Transverse colon (tissue), 4 donors: ENCODE measurements at regions not wholly inside any gene's neighbourhood (a gene's known extent, or its start where the extent isn't known, plus 50 kb on each side); places are given as distances from the start of the nearest gene placed in this dataset.

Source experiments
- CTCF ChIP-seq, 5 experiments: fragments of 200-600 bp in 3 of 5; fragments of 450-650 bp in 2 of 5; sonication (generic) in 3 of 5; IDR thresholded peaks; 1 replicate in 2 of 5; 2 replicates in 3 of 5; pipeline ENCODE4 v1.5.1; 2016 to 2017; ENCODE audit warnings: antibody characterized with exemption in 5 of 5, inconsistent platforms in 3 of 5, mild to moderate bottlenecking in 2 of 5, moderate library complexity in 1 of 5
- EP300 ChIP-seq: sonication (generic); formaldehyde crosslinking; IDR thresholded peaks from one replicate; pipeline ENCODE4 v1.6.1; 2017; ENCODE audit warnings: antibody characterized with exemption, low read depth
- POLR2A ChIP-seq: fragments of 450-650 bp; IDR thresholded peaks from one replicate; pipeline ENCODE4 v1.6.1; 2016; ENCODE audit warnings: antibody characterized with exemption, mild to moderate bottlenecking, moderate library complexity
- POLR2AphosphoS5 ChIP-seq, 3 donors: sonication (generic); formaldehyde crosslinking; IDR thresholded peaks; one replicate each; pipeline ENCODE4 v1.6.1; 2016; ENCODE audit warnings: antibody characterized with exemption in 3 of 3

GRCh38 chr4:127244515-127244914, 388.2 kb upstream of the INTU start:
- TF ChIP-seq POLR2A (no peak), CTCF (IDR thresholded peaks at IDR 0.05) (no peak), POLR2AphosphoS5 (IDR thresholded peaks at IDR 0.05) (no peak), EP300 (no peak)
